Liver (tissue), 3 donors: ENCODE measurements at regions not wholly inside any gene's neighbourhood (a gene's known extent, or its start where the extent isn't known, plus 50 kb on each side); places are given as distances from the start of the nearest gene placed in this dataset.

Experiments
- CTCF ChIP-seq: fragments of 150-350 bp; IDR thresholded peaks from 2 replicates; pipeline ENCODE4 v1.5.1; 2017; ENCODE audit warnings: improper control_type of control experiment, low read depth, low read length; ENCODE audit not compliant: missing input control
- FOXA2 ChIP-seq: IDR thresholded peaks from 2 replicates; pipeline ENCODE4 v1.6.1; 2016; ENCODE audit warnings: antibody characterized with exemption
- RAD21 ChIP-seq, 2 donors: IDR thresholded peaks; 2 replicates each; pipeline ENCODE4 v1.6.1; 2016; ENCODE audit warnings: antibody characterized with exemption in 2 of 2, mild to moderate bottlenecking in 2 of 2
- SP1 ChIP-seq: IDR thresholded peaks from 2 replicates; pipeline ENCODE4 v1.6.1; 2018; ENCODE audit warnings: antibody characterized with exemption, mild to moderate bottlenecking
- TAF1 ChIP-seq: conservative IDR thresholded peaks from 2 replicates; pipeline ENCODE4 v1.6.1; 2016; ENCODE audit warnings: antibody characterized with exemption, mild to moderate bottlenecking
- YY1 ChIP-seq: IDR thresholded peaks from 2 replicates; pipeline ENCODE4 v1.6.1; 2016; ENCODE audit warnings: antibody characterized with exemption, mild to moderate bottlenecking
- TF ChIP-seq, protein P1 (sequence below): IDR thresholded peaks from 2 replicates; pipeline ENCODE4 v1.6.1; 2016; ENCODE audit warnings: antibody characterized with exemption, mild to moderate bottlenecking
- donor health status: healthy.
- donor health status: healthy.

DNA sequence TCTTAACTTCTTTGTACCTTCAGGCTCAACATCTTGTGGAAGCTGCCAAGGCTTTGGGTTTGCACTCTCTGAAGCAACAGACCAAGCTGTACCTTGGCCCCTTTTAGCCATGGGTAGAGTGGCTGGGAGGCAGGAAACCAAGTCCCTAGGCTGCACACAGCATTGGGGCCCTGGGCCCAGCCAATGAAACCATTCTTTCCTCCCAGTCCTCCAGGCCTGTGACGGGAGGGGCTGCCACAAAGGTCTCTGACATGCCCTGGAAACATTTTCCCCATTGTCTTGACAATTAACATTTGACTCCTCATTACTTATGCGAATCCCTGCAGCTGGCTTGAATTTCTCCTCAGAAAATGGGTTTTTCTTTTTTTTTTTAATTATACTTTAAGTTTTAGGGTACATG lies 253.1 kb upstream of the GADL1 start:
- no peak for TF ChIP-seq CTCF
- TF ChIP-seq RAD21 (IDR thresholded peaks at IDR 0.05), result no peak
- TF ChIP-seq, protein P1, sequence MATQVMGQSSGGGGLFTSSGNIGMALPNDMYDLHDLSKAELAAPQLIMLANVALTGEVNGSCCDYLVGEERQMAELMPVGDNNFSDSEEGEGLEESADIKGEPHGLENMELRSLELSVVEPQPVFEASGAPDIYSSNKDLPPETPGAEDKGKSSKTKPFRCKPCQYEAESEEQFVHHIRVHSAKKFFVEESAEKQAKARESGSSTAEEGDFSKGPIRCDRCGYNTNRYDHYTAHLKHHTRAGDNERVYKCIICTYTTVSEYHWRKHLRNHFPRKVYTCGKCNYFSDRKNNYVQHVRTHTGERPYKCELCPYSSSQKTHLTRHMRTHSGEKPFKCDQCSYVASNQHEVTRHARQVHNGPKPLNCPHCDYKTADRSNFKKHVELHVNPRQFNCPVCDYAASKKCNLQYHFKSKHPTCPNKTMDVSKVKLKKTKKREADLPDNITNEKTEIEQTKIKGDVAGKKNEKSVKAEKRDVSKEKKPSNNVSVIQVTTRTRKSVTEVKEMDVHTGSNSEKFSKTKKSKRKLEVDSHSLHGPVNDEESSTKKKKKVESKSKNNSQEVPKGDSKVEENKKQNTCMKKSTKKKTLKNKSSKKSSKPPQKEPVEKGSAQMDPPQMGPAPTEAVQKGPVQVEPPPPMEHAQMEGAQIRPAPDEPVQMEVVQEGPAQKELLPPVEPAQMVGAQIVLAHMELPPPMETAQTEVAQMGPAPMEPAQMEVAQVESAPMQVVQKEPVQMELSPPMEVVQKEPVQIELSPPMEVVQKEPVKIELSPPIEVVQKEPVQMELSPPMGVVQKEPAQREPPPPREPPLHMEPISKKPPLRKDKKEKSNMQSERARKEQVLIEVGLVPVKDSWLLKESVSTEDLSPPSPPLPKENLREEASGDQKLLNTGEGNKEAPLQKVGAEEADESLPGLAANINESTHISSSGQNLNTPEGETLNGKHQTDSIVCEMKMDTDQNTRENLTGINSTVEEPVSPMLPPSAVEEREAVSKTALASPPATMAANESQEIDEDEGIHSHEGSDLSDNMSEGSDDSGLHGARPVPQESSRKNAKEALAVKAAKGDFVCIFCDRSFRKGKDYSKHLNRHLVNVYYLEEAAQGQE, result no peak
- TF ChIP-seq TAF1, result no peak
- no peak for TF ChIP-seq YY1
- TF ChIP-seq SP1, result no peak
- TF ChIP-seq FOXA2, result no peak
